Activated naive CD8-positive, alpha-beta T cell treated with anti-CD3 and anti-CD28 coated beads, Interleukin-2, amount 50 U/mL, for 24 hours (primary cell): ENCODE measurements at regions not wholly inside any gene's neighbourhood (a gene's known extent, or its start where the extent isn't known, plus 50 kb on each side); places are given as distances from the start of the nearest gene placed in this dataset.

ENCODE experiments used
- ATAC-seq: fragments of 150-1000 bp; cut with Tn5 transposase; one replicate; pipeline ENCODE4 v1.10.0; 2021
- DNase-seq: peaks from one replicate; pipeline ENCODE4 v3.0.0; 2021
- H3K27ac Mint-ChIP-seq: one replicate; pipeline ENCODE4 v1.8.0; 2021; ENCODE audit warnings: mild to moderate bottlenecking, mixed read lengths
- H3K27me3 Mint-ChIP-seq: one replicate; pipeline ENCODE4 v1.8.0; 2021; ENCODE audit warnings: mixed read lengths
- H3K36me3 Mint-ChIP-seq: one replicate; pipeline ENCODE4 v1.8.0; 2021; ENCODE audit warnings: low read depth, mixed read lengths
- H3K4me1 Mint-ChIP-seq: one replicate; pipeline ENCODE4 v1.8.0; 2021; ENCODE audit warnings: mixed read lengths
- H3K4me3 Mint-ChIP-seq: one replicate; pipeline ENCODE4 v1.8.0; 2021; ENCODE audit warnings: mild to moderate bottlenecking, moderate library complexity, mixed read lengths
- H3K9me3 Mint-ChIP-seq: one replicate; pipeline ENCODE4 v1.8.0; 2021; ENCODE audit warnings: mixed read lengths

DNA sequence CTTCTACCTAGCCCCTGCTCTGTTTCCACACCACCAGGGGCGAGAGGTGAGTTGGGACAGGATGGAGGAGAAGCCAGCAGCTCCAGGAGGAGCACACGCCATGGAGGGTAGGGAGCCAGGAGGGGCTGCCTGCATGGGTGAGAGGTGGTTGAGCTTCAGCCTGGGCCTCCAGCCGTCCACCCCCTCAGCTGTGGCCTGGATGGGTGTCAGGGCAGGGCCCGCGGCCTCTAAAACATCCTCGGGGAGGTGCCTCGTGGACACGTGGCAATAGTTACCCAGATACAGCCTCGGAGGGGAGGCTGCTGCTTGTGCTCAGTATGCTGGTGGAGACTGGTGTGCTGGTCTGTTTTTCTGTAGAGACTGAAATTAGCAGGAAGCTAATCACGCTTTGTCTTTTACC is 104.7 kb upstream of the GSE1 start:
- Mint-ChIP-seq H3K36me3 (no peaks in the 10 kb centered on the region), H3K27ac (peak overlapping the region; percentile 19), H3K4me1 (no peaks in the 10 kb centered on the region), H3K4me3 (no peak overlapping the region), H3K9me3 (no peaks in the 10 kb centered on the region), H3K27me3 (no peaks in the 10 kb centered on the region)
- DNase-seq, result no peak
- no peak for ATAC-seq

DNA sequence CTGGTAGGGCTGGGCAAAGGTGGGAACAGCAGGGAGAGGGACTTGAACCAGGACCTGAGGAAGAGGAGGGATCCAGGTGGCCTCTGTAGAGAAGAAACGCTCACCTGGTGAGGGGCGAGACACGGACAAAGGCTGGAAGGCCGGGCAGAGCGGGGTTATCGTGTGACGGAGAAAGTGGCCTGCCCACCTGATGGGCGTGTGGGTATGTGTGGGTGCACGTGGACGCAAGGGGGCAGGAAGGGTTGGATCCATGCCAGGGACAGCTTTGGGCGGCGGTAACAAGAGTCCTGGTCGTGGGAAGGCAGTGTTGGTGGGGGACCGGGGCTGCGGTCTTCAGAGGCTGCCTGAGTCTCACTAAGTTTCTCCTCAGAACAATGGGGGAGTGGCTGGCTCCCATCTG is 104.1 kb upstream of the GSE1 start:
- Mint-ChIP-seq H3K4me3 (no peak overlapping the region), H3K27me3 (no peaks in the 10 kb centered on the region), H3K36me3 (no peaks in the 10 kb centered on the region), H3K4me1 (no peaks in the 10 kb centered on the region), H3K27ac (peak overlapping the region; percentile 19), H3K9me3 (no peaks in the 10 kb centered on the region)
- ATAC-seq, result no peak
- DNase-seq, result no peak

DNA sequence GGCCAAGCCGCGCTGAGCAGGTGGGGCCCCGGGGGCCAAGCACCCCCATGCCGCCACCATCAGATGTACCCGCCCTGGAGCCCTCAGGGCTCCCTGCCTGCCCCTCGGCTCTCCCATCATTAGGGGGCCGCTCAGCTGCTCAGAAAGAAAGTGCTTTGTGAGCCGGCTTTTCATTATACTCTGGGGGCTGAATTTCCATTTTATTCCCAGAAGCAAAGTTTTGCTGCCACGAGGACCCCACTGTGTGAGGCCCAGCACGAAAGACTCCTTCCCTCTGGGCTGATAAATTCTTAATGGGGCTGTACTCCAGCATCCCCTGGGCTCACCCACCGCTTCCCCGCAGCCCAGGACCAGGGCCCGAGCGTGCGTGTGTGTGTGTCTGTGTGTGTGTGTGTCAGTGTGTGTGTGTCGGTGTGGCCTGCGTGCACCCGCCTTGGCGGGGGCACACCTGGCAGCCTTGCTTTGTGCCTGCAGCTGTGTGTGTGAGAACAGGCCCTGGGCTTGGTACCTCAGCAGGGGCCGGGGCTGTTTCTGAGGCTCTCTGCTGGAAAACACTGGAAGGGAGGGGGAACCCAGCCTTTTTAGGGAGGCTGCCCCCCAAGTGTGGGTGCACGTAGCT is 103.0 kb upstream of the GSE1 start:
- H3K36me3 Mint-ChIP-seq, result no peaks in the 10 kb centered on the region

DNA sequence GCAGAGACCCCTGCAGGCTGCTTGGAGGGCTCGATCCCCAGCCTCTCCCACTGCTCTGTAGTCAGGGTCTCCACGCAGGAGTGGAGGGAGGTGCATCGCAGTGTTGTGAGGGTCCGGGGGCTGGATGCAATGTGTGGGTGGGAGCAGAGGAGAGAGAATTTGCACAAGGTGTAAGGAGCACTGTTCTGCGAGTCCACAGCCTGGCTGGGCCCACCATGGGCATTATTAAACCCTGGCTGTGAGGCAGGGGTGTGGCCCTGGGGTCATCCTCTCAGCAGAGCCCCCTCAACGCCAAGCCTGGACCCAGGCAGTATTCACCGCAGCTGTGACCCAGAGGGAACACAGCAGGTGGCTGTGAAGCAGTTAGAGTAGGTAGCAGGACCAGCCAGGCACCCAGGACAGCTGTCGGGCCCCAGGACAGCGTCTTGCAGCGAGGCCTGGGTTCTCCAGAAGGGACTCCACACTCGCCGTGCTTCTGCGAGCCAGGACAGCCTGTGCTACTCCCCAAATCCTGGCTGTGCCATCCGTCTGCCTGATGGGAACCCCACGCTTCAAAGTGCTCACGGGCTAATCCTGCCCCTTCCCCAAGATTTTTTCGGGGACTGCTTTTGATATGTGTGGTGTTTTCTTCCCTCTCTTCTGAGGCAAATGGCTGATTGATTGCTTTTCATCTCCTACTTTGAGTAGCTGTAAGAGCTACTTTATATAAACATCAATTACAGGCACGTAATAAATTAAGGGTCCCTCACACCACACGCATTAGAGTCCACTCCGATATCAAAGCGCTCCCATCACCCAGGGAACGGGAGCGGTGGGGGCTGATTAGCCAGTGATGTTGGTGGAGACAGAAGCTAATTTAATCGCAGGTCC is 100.9 kb upstream of the GSE1 start:
- no peaks in the 10 kb centered on the region for H3K27me3 Mint-ChIP-seq
- H3K27ac Mint-ChIP-seq, result no peak overlapping the region
- ATAC-seq (no peak), DNase-seq (no peak)
- H3K9me3 Mint-ChIP-seq, result no peaks in the 10 kb centered on the region
- H3K36me3 Mint-ChIP-seq, result no peaks in the 10 kb centered on the region
- no peaks in the 10 kb centered on the region for H3K4me1 Mint-ChIP-seq
- no peak overlapping the region for H3K4me3 Mint-ChIP-seq

More for the DNA sequence above, 103.0 kb upstream of the GSE1 start:
- Mint-ChIP-seq H3K9me3 (no peaks in the 10 kb centered on the region), H3K4me3 (no peak overlapping the region), H3K4me1 (no peaks in the 10 kb centered on the region), H3K27me3 (no peaks in the 10 kb centered on the region), H3K27ac (no peak overlapping the region)
- DNase-seq (no peak), ATAC-seq (no peak)

DNA sequence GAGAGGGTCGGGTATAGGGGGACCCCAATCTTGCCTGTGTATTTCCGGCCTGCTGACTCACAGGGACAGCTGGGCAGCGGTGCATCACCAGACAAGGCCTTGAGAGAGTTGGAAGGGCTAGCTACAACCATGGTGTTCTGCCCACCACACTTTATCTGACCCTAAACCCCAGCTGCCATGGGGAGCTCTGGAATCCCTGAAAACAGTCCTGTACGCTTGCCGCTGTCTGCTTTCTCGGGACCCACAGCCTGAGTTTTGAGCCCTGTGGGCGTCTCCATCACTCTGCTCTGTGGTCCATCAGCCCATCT is 100.4 kb upstream of the GSE1 start:
- H3K27ac Mint-ChIP-seq, result no peak overlapping the region
- H3K4me1 Mint-ChIP-seq, result no peaks in the 10 kb centered on the region
- H3K27me3 Mint-ChIP-seq, result no peaks in the 10 kb centered on the region

DNA sequence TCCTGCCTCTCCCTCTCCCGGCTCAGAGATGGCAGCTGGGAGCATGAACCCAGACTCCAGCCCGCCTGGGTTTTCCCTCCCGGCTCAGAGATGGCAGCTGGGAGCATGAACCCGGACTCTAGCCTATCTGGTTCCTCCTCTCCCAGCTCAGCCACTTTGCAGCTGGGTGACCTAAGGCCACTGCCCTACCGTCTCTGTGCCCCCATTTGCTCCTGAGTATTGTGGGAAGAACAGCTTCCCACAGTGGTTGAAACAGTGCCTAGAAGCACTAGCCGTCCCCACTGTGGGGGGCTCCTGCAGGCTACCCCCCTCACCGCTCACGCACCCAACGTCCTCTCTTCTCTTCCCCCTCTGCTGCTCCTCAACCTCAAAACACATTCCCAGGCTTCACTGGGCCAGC is 99.9 kb upstream of the GSE1 start:
- ATAC-seq (no peak), DNase-seq (no peak)
- Mint-ChIP-seq H3K9me3 (no peaks in the 10 kb centered on the region), H3K4me1 (no peaks in the 10 kb centered on the region), H3K4me3 (no peak overlapping the region), H3K27me3 (no peaks in the 10 kb centered on the region), H3K36me3 (no peaks in the 10 kb centered on the region), H3K27ac (no peak overlapping the region)

More for the DNA sequence above, 100.4 kb upstream of the GSE1 start:
- DNase-seq (no peak), ATAC-seq (no peak)
- Mint-ChIP-seq H3K36me3 (no peaks in the 10 kb centered on the region), H3K4me3 (no peak overlapping the region), H3K9me3 (no peaks in the 10 kb centered on the region)

DNA sequence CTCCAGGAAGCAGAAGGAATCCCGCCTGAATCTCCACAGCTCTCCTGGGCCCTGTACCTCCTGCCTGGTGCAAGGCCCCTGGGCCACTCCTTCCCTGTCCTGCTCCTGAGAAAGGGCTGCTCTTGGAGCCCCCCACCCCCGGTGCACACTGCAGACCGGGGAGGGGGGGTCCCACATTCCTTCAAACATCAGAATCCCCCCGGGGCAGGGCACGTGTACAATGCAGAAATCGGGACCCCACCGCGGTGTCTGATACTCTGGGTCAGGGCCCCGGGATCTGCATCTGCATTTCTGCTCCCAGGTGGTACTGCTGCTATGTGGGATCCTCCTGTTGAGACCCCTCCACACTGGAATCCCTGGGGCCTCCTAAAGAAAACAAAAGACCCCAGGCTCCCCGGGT is 99.5 kb upstream of the GSE1 start:
- no peak overlapping the region for H3K4me3 Mint-ChIP-seq
- H3K9me3 Mint-ChIP-seq, result no peaks in the 10 kb centered on the region
- H3K27ac Mint-ChIP-seq, result no peak overlapping the region

DNA sequence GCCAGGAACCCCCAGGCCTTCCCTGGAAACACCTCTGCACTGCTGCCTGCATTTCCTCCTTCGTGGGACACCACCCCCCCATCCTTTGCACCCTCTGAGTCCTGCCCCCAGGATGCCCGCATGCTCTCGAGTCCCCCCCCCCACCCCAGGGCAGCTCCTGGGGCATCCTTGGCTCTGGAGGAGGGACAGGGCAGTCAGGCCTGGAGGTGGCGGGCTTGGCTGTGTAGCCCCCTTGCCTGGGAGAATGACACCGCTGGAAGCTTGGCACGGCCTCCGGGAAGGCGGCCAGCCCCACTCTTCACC is 98.9 kb upstream of the GSE1 start:
- no peak for DNase-seq
- Mint-ChIP-seq H3K4me1 (no peaks in the 10 kb centered on the region), H3K9me3 (peaks cover 4% of the 10 kb centered on the region), H3K27ac (no peak overlapping the region), H3K36me3 (no peaks in the 10 kb centered on the region), H3K27me3 (no peaks in the 10 kb centered on the region), H3K4me3 (no peak overlapping the region)
- no peak for ATAC-seq

More for the DNA sequence above, 99.5 kb upstream of the GSE1 start:
- Mint-ChIP-seq H3K27me3 (no peaks in the 10 kb centered on the region), H3K4me1 (no peaks in the 10 kb centered on the region), H3K36me3 (no peaks in the 10 kb centered on the region)
- ATAC-seq (no peak), DNase-seq (no peak)

DNA sequence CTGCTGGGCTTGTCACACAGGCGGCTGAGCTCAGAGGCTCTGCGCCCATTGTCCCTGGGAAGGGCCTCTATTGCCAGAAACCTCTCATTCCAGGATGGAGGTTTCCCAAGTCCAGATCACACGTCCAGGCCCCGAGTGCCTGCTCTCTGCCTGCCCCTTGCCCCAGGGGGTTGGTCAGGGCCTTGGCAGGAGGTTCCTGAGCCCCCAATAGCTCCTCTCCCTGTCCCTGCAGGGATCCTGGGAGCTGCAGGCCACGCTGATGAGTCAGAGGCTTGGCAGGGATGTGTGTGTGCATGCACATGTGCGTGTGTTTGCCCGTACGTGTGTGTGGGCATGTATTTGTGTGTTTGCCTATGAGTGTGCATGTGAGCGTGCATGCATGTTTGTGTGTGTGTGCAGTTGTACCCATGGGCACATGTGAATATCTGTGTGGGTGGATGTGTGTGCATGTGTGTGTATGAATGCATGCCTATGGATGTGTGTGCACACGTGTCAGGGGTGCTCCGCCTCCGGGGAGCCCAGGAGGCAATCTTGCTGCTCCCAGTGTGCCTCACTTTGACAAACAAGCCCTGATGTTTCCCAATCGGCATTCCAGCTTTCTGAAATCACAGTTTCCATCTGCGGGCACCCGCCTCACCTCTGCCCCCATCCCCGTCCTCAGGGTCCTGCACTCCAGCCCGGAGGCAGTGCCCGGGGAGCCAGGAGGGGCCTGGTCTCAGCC is 98.4 kb upstream of the GSE1 start:
- no peak for DNase-seq

DNA sequence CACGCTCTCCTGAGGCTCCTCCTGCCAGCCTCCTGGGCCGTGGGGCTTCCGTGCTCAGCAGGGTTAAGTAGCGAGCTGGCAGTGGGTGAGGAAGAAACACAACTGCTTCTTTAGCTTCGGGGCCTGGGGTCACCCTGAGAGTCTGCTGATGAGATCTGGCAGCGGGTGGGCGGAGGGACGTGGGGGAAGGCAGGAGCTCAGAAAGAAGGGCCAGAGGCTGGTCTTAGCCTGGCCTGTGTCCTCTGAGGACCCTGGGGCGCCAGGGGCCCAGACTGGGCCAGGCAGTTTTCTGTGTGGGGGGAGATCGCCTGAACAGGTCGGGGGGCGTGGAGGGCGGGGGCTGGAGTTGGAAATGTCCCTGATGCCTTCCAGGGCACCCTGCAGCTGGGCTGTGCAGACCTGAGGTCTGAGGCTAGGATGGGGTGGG is 97.8 kb upstream of the GSE1 start:
- H3K27me3 Mint-ChIP-seq, result no peaks in the 10 kb centered on the region
- no peak overlapping the region for H3K4me3 Mint-ChIP-seq
- ATAC-seq (no peak), DNase-seq (no peak)
- peaks cover 3% of the 10 kb centered on the region for H3K4me1 Mint-ChIP-seq
- H3K36me3 Mint-ChIP-seq, result peaks cover 2% of the 10 kb centered on the region
- H3K27ac Mint-ChIP-seq, result no peak overlapping the region
- H3K9me3 Mint-ChIP-seq, result peaks cover 9% of the 10 kb centered on the region

More for the DNA sequence above, 98.4 kb upstream of the GSE1 start:
- no peak for ATAC-seq
- Mint-ChIP-seq H3K27me3 (no peaks in the 10 kb centered on the region), H3K27ac (no peak overlapping the region), H3K36me3 (peaks cover 2% of the 10 kb centered on the region), H3K9me3 (peaks cover 9% of the 10 kb centered on the region), H3K4me3 (no peak overlapping the region), H3K4me1 (peaks cover 3% of the 10 kb centered on the region)

DNA sequence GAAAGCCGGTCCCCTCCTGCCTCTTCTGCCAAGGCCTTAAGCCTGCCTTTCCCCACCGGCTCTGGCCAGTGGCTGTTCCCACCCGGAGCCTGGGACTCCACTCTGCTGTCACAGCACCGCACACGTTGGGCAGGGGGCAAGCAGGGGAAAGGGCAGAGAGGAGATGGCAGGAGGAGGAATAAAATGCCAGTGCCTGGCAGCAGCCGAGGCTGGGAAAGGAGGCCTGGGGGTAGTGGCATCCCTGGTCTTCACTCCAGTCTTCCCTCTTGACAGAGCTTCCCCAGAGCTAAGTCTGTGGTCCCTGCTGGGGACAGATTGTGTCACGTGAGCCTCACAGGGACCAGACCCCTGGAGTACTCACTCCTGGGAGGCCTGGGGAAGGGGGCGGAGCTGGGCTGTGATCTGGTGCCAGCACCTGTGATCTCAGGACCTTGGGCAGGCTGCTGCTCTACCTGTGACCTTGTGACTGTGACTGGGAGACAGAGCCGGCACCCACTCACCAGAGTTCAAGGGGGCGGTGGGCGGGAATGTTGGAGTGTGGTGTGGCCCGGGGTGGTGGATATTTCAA is 97.2 kb upstream of the GSE1 start:
- Mint-ChIP-seq H3K27me3 (no peaks in the 10 kb centered on the region), H3K36me3 (peaks cover 2% of the 10 kb centered on the region), H3K4me1 (peaks cover 3% of the 10 kb centered on the region), H3K27ac (no peak overlapping the region), H3K9me3 (peaks cover 9% of the 10 kb centered on the region), H3K4me3 (no peak overlapping the region)
- ATAC-seq (no peak), DNase-seq (no peak)

DNA sequence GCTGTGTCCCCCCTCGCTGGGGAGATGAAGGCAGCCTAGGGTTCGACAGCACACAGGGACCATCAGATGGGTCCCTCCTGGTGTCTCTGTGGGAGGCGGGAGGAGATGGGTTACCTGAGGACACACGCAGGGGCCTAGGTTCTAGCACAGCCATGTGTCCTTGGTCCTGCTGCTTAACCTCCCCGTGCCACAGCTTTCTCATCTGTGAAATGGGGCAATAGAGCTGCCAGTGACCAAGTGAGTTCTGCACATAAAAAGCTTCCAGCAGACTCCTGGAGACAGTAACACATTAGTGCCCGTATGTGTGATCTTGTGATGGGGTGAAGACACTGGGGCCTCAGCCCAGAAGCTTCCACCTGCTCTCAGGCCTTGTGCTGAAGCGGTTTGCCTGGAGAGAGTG is 96.0 kb upstream of the GSE1 start:
- peaks cover 9% of the 10 kb centered on the region for H3K9me3 Mint-ChIP-seq
- no peak for DNase-seq
- no peak overlapping the region for H3K4me3 Mint-ChIP-seq
- peaks cover 2% of the 10 kb centered on the region for H3K36me3 Mint-ChIP-seq
- no peak for ATAC-seq
- H3K4me1 Mint-ChIP-seq, result peaks cover 3% of the 10 kb centered on the region
- no peaks in the 10 kb centered on the region for H3K27me3 Mint-ChIP-seq
- H3K27ac Mint-ChIP-seq, result no peak overlapping the region

DNA sequence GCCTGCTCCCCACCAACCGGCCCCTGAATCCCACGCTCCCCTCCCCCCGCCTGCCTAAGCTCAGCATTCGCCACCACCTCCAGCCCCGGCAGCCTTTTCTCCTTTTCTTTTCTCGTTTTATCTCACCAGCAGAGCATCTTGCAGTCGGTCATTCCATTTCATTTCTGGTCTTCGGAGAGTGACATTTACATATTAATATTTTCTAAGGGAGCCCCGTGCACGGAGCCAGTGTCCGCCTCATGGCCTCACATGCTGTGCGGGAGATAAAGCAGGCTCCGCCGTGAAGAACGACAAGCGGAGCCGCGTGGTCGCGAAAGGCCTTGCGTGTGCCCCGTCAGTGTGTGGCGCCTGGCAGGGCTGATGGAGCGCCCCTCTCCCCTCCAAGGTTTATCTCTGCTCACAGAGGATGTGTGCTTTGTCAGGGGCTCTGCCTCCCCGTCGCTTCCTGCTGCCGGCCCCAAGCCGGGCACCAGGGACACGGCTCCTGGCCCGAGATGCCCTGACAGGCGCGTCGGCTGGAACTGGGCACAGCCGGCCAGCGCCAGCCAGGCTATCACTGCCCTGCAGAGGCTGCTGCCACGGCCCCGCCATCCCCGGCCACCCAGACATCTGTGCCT is 95.5 kb upstream of the GSE1 start:
- Mint-ChIP-seq H3K4me3 (no peak overlapping the region), H3K27ac (no peak overlapping the region), H3K9me3 (peaks cover 9% of the 10 kb centered on the region), H3K36me3 (peaks cover 2% of the 10 kb centered on the region), H3K27me3 (no peaks in the 10 kb centered on the region), H3K4me1 (peaks cover 3% of the 10 kb centered on the region)
- ATAC-seq (no peak), DNase-seq (no peak)

DNA sequence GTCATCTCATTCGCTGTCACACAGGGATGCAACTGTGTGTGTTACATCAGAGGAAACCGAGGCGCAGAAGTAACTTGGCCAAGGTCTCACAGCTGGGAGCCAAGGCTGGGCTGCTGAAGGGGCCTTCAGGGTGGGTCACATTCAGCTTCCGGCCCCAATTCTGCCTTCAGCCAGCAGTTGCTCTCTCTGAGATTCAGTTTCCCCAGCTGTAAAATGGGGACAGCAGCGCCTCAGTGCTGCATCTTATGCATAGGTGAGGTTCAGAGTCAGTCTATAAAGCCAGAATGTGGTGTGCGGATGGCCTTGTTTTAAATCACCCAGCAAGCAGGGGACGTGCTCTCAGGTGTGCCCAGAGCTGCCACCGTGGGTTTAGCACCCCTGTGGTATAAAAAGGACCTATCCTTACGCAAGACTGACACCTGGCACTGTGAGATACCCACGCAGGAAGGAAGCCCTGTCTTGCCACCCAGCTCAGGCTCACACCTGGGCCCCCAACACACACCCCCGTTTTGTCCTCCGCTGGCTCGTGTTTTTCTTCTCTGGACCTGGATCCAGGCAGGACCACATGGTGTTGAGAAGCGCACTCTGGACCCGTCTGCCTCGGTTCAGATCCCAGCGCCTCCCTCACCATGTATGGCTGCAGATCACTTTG is 94.6 kb upstream of the GSE1 start:
- H3K27ac Mint-ChIP-seq, result no peak overlapping the region
- DNase-seq, result no peak
- ATAC-seq, result no peak
- peaks cover 2% of the 10 kb centered on the region for H3K27me3 Mint-ChIP-seq
- no peak overlapping the region for H3K4me3 Mint-ChIP-seq
- H3K36me3 Mint-ChIP-seq, result peaks cover 2% of the 10 kb centered on the region
- H3K9me3 Mint-ChIP-seq, result peaks cover 9% of the 10 kb centered on the region
- H3K4me1 Mint-ChIP-seq, result peaks cover 3% of the 10 kb centered on the region
